ENCODE measurements at regions not wholly inside any gene's neighbourhood (a gene's known extent, or its start where the extent isn't known, plus 50 kb on each side); places are given as distances from the start of the nearest gene placed in this dataset.
A peak's percentile ranks its signal among the peaks of the same experiment; 100 is the strongest.

DNA sequence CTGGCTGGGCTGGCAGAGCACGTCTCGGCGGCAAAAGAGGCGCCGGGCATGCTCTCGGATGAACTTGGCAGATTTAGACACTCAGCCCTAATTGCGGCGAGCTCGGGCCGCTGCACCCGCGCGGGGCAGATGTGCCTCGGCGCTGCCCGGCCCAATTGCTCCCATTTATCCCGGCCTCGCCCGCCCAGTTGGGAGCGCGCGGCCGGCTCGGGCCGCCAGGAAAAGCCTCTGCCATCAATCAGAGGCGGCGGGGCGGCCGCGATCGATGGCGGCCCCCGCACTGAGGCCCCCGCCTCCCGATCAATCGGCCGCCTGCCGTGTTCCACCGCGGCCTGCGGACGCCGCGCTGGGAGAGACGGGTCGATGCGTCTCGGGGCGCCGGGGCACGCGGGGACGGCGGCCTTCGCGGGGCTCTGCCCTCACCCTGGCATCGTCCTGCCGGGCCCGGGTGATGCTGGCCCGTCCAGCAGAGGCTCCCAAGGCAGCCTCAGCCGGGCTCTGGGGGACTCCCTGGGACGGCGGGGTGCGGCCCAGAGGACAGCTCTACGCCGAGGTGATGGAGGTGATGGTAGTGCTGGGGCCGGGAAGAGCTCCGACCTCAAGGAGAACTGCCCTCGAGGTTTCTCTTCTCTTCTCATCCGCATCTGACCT, 200.9 kb upstream of the N4BP1 start:
- no peak overlapping the region for H3K9ac ChIP-seq (ENCODE audit: low read depth in 1 of 2, low read length in 2 of 2)
- no peak overlapping the region for H3K27ac ChIP-seq (ENCODE audit: low read depth in 1 of 2, low read length in 2 of 2)
- no peak for DNase-seq (ENCODE audit: low spot score)
- peaks cover 0 to 10% (median 1%) of the 10 kb centered on the region in 4 donors for H3K27me3 ChIP-seq (ENCODE audit: control insufficient read depth in 4 of 4, insufficient read depth in 4 of 4, low read length in 3 of 4)
- WGBS: 6% methylated on average over 70 of the region's 70 CpGs
- no peaks in the 10 kb centered on the region for H3K36me3 ChIP-seq (ENCODE audit: control insufficient read depth in 4 of 4, insufficient read depth in 3 of 4, low read depth in 1 of 4, low read length in 3 of 4)
- H3K9me3 ChIP-seq (ENCODE audit: control insufficient read depth in 4 of 4, low read length in 3 of 4): no peaks in the 10 kb centered on the region
- peaks cover 0 to 5% (median 2%) of the 10 kb centered on the region in 4 donors for H3K4me1 ChIP-seq (ENCODE audit: control insufficient read depth in 4 of 4, insufficient read depth in 4 of 4, low read length in 3 of 4)
- no peak for TF ChIP-seq HNF4G (IDR thresholded peaks at IDR 0.05)
- TF ChIP-seq RXRA (IDR thresholded peaks at IDR 0.05): no peak
- TF ChIP-seq, protein P1, sequence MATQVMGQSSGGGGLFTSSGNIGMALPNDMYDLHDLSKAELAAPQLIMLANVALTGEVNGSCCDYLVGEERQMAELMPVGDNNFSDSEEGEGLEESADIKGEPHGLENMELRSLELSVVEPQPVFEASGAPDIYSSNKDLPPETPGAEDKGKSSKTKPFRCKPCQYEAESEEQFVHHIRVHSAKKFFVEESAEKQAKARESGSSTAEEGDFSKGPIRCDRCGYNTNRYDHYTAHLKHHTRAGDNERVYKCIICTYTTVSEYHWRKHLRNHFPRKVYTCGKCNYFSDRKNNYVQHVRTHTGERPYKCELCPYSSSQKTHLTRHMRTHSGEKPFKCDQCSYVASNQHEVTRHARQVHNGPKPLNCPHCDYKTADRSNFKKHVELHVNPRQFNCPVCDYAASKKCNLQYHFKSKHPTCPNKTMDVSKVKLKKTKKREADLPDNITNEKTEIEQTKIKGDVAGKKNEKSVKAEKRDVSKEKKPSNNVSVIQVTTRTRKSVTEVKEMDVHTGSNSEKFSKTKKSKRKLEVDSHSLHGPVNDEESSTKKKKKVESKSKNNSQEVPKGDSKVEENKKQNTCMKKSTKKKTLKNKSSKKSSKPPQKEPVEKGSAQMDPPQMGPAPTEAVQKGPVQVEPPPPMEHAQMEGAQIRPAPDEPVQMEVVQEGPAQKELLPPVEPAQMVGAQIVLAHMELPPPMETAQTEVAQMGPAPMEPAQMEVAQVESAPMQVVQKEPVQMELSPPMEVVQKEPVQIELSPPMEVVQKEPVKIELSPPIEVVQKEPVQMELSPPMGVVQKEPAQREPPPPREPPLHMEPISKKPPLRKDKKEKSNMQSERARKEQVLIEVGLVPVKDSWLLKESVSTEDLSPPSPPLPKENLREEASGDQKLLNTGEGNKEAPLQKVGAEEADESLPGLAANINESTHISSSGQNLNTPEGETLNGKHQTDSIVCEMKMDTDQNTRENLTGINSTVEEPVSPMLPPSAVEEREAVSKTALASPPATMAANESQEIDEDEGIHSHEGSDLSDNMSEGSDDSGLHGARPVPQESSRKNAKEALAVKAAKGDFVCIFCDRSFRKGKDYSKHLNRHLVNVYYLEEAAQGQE (IDR thresholded peaks at IDR 0.05): no peak
- no peak for TF ChIP-seq JUND (IDR thresholded peaks at IDR 0.05)
- no peak for TF ChIP-seq FOXA1 (IDR thresholded peaks at IDR 0.05)
- peak overlapping the region in 1 of 3 donors; percentile 31 for H3K4me3 ChIP-seq (ENCODE audit: low read depth in 1 of 3, low read length in 3 of 3)

DNA sequence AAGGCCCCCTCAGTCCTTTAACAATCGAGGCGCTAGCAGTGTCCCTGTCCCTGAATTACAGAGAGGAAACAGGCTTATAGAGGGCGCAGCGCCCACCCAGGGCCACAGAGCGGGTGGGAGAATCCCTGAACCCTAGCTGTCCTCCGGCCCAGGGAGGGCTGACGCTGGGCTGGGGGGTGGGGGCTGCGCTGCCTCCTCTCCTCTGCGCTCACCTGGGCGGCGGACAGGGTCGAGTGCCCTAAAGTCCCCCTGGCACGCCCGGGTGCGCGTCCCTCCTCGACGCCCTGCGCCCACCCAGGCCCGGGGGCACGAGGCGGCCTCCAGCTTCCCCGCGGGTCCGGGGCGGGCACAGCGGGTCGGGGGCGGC, 200.4 kb upstream of the N4BP1 start:
- Histone ChIP-seq H3K27ac (ENCODE audit: low read depth in 1 of 2, low read length in 2 of 2) (no peak overlapping the region), H3K27me3 (ENCODE audit: control insufficient read depth in 4 of 4, insufficient read depth in 4 of 4, low read length in 3 of 4) (peaks cover 0 to 10% (median 1%) of the 10 kb centered on the region in 4 donors), H3K36me3 (ENCODE audit: control insufficient read depth in 4 of 4, insufficient read depth in 3 of 4, low read depth in 1 of 4, low read length in 3 of 4) (no peaks in the 10 kb centered on the region), H3K9ac (ENCODE audit: low read depth in 1 of 2, low read length in 2 of 2) (no peak overlapping the region), H3K4me3 (ENCODE audit: low read depth in 1 of 3, low read length in 3 of 3) (peak overlapping the region in 1 of 3 donors; percentile 31), H3K4me1 (ENCODE audit: control insufficient read depth in 4 of 4, insufficient read depth in 4 of 4, low read length in 3 of 4) (peaks cover 0 to 5% (median 2%) of the 10 kb centered on the region in 4 donors), H3K9me3 (ENCODE audit: control insufficient read depth in 4 of 4, low read length in 3 of 4) (no peaks in the 10 kb centered on the region)
- TF ChIP-seq NR2F2 (IDR thresholded peaks at IDR 0.05) (no peak), RAD21 (IDR thresholded peaks at IDR 0.05) (no peak), EGR1 (IDR thresholded peaks at IDR 0.05; ENCODE audit: low read depth in 2 of 2) (no peak), FOXA1 (IDR thresholded peaks at IDR 0.05) (no peak), SP1 (IDR thresholded peaks at IDR 0.05) (no peak), YY1 (IDR thresholded peaks at IDR 0.05) (no peak), GABPA (IDR thresholded peaks at IDR 0.05 in 1 of 2, conservative IDR thresholded peaks at IDR 0.05 in 1 of 2) (no peak), HNF4G (IDR thresholded peaks at IDR 0.05) (no peak), HNF4A (conservative IDR thresholded peaks at IDR 0.05) (no peak), FOXA2 (IDR thresholded peaks at IDR 0.05) (no peak), TAF1 (conservative IDR thresholded peaks at IDR 0.05) (no peak), JUND (IDR thresholded peaks at IDR 0.05) (no peak), RXRA (IDR thresholded peaks at IDR 0.05) (no peak)
- TF ChIP-seq, protein P2, sequence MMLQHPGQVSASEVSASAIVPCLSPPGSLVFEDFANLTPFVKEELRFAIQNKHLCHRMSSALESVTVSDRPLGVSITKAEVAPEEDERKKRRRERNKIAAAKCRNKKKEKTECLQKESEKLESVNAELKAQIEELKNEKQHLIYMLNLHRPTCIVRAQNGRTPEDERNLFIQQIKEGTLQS (IDR thresholded peaks at IDR 0.05): no peak
- TF ChIP-seq, protein P3, sequence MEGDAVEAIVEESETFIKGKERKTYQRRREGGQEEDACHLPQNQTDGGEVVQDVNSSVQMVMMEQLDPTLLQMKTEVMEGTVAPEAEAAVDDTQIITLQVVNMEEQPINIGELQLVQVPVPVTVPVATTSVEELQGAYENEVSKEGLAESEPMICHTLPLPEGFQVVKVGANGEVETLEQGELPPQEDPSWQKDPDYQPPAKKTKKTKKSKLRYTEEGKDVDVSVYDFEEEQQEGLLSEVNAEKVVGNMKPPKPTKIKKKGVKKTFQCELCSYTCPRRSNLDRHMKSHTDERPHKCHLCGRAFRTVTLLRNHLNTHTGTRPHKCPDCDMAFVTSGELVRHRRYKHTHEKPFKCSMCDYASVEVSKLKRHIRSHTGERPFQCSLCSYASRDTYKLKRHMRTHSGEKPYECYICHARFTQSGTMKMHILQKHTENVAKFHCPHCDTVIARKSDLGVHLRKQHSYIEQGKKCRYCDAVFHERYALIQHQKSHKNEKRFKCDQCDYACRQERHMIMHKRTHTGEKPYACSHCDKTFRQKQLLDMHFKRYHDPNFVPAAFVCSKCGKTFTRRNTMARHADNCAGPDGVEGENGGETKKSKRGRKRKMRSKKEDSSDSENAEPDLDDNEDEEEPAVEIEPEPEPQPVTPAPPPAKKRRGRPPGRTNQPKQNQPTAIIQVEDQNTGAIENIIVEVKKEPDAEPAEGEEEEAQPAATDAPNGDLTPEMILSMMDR (IDR thresholded peaks at IDR 0.05; ENCODE audit: low read depth, low read length, missing input control): no peak
- TF ChIP-seq, protein P4, sequence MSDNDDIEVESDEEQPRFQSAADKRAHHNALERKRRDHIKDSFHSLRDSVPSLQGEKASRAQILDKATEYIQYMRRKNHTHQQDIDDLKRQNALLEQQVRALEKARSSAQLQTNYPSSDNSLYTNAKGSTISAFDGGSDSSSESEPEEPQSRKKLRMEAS (IDR thresholded peaks at IDR 0.05): no peak
- TF ChIP-seq, protein P5, sequence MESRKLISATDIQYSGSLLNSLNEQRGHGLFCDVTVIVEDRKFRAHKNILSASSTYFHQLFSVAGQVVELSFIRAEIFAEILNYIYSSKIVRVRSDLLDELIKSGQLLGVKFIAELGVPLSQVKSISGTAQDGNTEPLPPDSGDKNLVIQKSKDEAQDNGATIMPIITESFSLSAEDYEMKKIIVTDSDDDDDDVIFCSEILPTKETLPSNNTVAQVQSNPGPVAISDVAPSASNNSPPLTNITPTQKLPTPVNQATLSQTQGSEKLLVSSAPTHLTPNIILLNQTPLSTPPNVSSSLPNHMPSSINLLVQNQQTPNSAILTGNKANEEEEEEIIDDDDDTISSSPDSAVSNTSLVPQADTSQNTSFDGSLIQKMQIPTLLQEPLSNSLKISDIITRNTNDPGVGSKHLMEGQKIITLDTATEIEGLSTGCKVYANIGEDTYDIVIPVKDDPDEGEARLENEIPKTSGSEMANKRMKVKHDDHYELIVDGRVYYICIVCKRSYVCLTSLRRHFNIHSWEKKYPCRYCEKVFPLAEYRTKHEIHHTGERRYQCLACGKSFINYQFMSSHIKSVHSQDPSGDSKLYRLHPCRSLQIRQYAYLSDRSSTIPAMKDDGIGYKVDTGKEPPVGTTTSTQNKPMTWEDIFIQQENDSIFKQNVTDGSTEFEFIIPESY (IDR thresholded peaks at IDR 0.05): no peak
- TF ChIP-seq, protein P1 (IDR thresholded peaks at IDR 0.05): no peak
- WGBS: 12% methylated on average over 29 of the region's 29 CpGs
- DNase-seq (ENCODE audit: low spot score): no peak
